Omental fat pad (tissue), 3 donors: ENCODE measurements at regions not wholly inside any gene's neighbourhood (a gene's known extent, or its start where the extent isn't known, plus 50 kb on each side); places are given as distances from the start of the nearest gene placed in this dataset.

Source experiments
- ATAC-seq: fragments of 150-250 bp; one replicate; pipeline ENCODE4 v1.9.1; 2016; ENCODE audit warnings: mild to moderate bottlenecking, moderate library complexity; ENCODE audit not compliant: low FRiP score
- DNase-seq: peaks from one replicate; pipeline ENCODE4 v3.0.0-alpha.2; 2019; ENCODE audit warnings: low spot score
- TF ChIP-seq, protein P1 (sequence below), 3 donors: fragments of 450-650 bp; IDR thresholded peaks; one replicate each; pipeline ENCODE4 v1.5.1; 2016 to 2017; ENCODE audit warnings: antibody characterized with exemption in 3 of 3, mild to moderate bottlenecking in 3 of 3, moderate library complexity in 2 of 3

DNA sequence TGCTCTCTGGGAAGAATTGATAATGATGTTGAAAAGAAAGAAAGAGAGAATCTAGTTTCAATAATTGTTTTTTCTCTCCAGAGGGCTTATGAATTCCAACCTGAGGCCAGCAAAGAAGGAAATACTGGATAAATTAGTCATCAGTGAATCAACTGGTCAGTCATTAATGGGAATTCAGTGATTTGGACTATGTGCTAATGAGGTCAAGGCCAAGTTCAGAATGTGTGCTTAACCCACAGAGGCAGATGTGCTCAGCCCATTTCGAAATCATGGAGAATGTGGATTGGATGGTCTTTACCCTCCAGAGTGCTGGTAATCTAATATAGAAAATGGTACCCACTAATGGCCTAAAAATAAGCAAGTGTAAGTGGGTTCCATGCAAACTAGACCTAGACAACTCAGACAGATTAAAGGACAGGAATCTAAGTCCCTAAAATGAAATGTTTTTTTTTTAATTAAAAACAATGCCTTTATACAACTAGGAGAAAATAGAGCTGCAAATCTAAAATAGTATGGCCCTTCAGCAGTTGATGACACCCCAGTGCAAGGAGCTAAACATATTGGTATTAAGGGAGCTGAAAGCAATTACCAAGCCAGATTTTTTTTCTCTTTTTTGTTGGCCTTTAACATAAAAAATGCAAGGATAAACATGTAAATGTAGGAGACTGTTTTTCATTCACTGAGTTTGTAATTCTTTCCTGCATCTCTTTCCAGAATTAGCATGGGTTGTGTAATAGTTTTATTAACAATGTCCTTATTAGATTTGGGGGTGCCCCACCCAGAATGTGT lies 296.9 kb downstream of the SATB2 start:
- ATAC-seq (no peak), DNase-seq (no peak)
- TF ChIP-seq, protein P1, sequence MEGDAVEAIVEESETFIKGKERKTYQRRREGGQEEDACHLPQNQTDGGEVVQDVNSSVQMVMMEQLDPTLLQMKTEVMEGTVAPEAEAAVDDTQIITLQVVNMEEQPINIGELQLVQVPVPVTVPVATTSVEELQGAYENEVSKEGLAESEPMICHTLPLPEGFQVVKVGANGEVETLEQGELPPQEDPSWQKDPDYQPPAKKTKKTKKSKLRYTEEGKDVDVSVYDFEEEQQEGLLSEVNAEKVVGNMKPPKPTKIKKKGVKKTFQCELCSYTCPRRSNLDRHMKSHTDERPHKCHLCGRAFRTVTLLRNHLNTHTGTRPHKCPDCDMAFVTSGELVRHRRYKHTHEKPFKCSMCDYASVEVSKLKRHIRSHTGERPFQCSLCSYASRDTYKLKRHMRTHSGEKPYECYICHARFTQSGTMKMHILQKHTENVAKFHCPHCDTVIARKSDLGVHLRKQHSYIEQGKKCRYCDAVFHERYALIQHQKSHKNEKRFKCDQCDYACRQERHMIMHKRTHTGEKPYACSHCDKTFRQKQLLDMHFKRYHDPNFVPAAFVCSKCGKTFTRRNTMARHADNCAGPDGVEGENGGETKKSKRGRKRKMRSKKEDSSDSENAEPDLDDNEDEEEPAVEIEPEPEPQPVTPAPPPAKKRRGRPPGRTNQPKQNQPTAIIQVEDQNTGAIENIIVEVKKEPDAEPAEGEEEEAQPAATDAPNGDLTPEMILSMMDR (IDR thresholded peaks at IDR 0.05): no peak

DNA sequence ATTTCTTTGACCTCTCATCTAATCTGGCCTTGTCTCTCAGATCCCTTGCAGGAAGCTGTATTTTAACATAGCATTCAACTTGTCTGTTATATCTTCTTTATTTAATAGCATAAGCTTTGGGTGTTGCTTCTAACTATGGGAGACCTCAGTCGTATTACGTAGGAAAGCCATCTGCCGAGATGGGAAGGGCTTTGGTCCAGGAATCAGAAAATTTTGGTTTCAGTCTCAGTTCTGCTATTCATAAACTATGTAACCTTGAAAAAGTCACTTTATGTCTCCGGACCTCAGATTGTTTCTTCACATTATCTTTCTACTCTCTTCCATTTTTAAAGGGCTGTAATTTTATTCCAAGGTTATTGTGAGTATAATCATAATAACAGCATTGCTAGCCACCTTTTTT lies 297.7 kb downstream of the SATB2 start:
- TF ChIP-seq, protein P1 (IDR thresholded peaks at IDR 0.05): no peak
- ATAC-seq: no peak
- no peak for DNase-seq

- DNase-seq (no peak), ATAC-seq (no peak)
- TF ChIP-seq, protein P1 (IDR thresholded peaks at IDR 0.05): no peak
These were observed 309.5 kb downstream of the SATB2 start for GRCh38 chr2:199148076-199148845.

- TF ChIP-seq, protein P1 (IDR thresholded peaks at IDR 0.05): no peak
- ATAC-seq: no peak
- DNase-seq: no peak
These were observed 310.5 kb downstream of the SATB2 start for GRCh38 chr2:199147216-199147615.

DNA sequence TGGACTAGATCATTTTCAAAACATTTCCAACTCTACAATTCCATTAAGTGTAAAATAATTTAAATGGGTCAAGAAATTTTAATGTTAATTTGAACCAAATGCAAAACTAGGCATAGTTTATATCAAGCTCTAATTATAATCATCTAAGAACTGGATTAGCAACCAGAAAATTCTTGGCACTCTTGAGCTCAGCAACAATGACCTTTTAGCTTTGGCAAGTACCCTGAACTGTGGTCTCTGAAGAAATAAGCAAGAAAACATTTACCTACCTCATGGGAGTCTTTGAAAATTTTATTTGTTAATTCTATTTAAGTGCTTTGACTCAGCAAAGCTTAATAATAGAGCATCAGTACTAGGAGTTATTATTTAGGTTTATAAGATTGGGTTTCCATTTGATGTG lies 313.2 kb downstream of the SATB2 start:
- TF ChIP-seq, protein P1 (IDR thresholded peaks at IDR 0.05): no peak
- DNase-seq (no peak), ATAC-seq (no peak)

DNA sequence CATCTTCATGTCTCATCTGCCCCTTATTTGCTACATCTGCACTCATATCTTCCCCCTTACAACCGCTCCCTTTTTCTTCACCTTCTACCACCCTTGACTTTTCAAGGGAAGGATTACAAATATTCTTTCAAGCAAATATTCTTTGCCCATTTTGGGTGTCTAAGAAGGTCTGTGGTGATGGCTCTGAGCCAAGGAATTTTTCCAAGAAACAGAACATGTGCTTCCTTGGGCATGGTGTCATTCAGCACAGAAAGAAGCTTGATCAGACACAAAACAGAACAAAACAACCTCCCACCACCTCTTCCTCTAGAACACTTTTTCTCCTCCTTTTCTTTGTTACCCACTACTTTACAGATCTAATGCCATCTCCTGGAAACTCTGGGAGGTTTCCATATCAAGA lies 313.7 kb downstream of the SATB2 start:
- TF ChIP-seq, protein P1 (IDR thresholded peaks at IDR 0.05): no peak
- DNase-seq: no peak
- ATAC-seq: no peak
